Esophagus squamous epithelium (tissue), 5 donors: ENCODE measurements at regions not wholly inside any gene's neighbourhood (a gene's known extent, or its start where the extent isn't known, plus 50 kb on each side); places are given as distances from the start of the nearest gene placed in this dataset.

Experiments
- DNase-seq: peaks from one replicate; lab custom pipeline; 2025; lab: John Stamatoyannopoulos, UW
- H3K27ac ChIP-seq, 4 donors: fragments of 200-600 bp; sonication (generic); one replicate each; pipeline ENCODE4 v1.5.1; 2016 to 2019; ENCODE audit warnings: mild to moderate bottlenecking in 1 of 4
- H3K27me3 ChIP-seq, 4 donors: fragments of 200-600 bp; sonication (generic); 1 replicate in 3 of 4; 2 replicates in 1 of 4; pipeline versions ENCODE4 v1.5.1 to v1.6.0; 2017 to 2021; ENCODE audit warnings: antibody characterized with exemption in 1 of 4
- H3K36me3 ChIP-seq, 3 donors: fragments of 200-600 bp; sonication (generic); one replicate each; pipeline ENCODE4 v1.5.1; 2016 to 2019
- H3K4me1 ChIP-seq, 3 donors: fragments of 200-600 bp; sonication (generic); one replicate each; pipeline ENCODE4 v1.5.1; 2017 to 2019
- H3K4me3 ChIP-seq, 4 donors: fragments of 200-600 bp; sonication (generic); 1 replicate in 3 of 4; 2 replicates in 1 of 4; pipeline ENCODE4 v1.5.1; 2016 to 2019; ENCODE audit warnings: mild to moderate bottlenecking in 2 of 4, moderate library complexity in 1 of 4
- H3K9me3 ChIP-seq, 3 donors: fragments of 200-600 bp; sonication (generic); one replicate each; pipeline ENCODE4 v1.5.1; 2016 to 2019
- CTCF ChIP-seq, 6 experiments: fragments of 450-650 bp in 4 of 6; fragments of 200-600 bp in 2 of 6; sonication (generic) in 2 of 6; IDR thresholded peaks; one replicate each; pipeline ENCODE4 v1.5.1; 2016 to 2019; ENCODE audit warnings: antibody characterized with exemption in 6 of 6, mild to moderate bottlenecking in 4 of 6, moderate library complexity in 4 of 6
- POLR2A ChIP-seq, 4 donors: fragments of 450-650 bp; IDR thresholded peaks; one replicate each; pipeline ENCODE4 v1.6.1; 2017; ENCODE audit warnings: antibody characterized with exemption in 4 of 4, mild to moderate bottlenecking in 4 of 4, moderate library complexity in 3 of 4
- WGBS, 2 donors: methylation state at CpG; one replicate each; pipeline ENCODE4 v1.1.5; 2018; 5-methylcytosine and 5-hydroxymethylcytosine counted together
- intact Hi-C: fragments of 100-400 bp; cut with DNase I; formaldehyde crosslinking; loops from one replicate; pipeline ENCODE4 v1.15.0; 2022
- donor health status: DM: yes; HTN: yes; CAD: no.

DNA sequence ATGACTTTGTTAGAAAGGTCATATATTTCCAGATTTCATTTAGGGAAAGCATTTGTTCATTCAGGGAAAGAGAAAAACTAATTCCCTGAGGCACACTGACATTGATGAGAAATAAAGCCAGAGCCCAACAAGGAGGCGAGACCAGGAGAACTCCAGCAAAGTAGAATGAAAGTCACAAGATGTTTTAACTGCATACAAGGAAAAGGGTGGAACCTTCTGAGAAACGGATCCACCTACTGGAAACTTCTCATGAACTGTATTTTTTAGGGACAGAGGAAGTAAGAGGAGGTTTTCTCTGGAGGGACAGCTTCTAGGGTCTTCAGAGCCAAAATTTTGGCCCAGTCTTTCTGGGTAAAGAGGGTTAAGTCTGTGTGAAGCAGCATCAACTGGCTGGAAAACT is 548.2 kb upstream of the PIK3C3 start:
- no peaks in the 10 kb centered on the region for H3K9me3 ChIP-seq
- no peaks in the 10 kb centered on the region for H3K4me1 ChIP-seq
- no peak for DNase-seq
- H3K4me3 ChIP-seq, result no peak overlapping the region
- TF ChIP-seq POLR2A (IDR thresholded peaks at IDR 0.05) (no peak), CTCF (IDR thresholded peaks at IDR 0.05) (no peak)
- 61 to 77% methylated on average over 2 of the region's 2 CpGs for WGBS, 2 donors
- intact Hi-C loops, result no loop called here
- H3K27ac ChIP-seq, result no peak overlapping the region
- H3K27me3 ChIP-seq, result no peaks in the 10 kb centered on the region
- no peaks in the 10 kb centered on the region for H3K36me3 ChIP-seq

DNA sequence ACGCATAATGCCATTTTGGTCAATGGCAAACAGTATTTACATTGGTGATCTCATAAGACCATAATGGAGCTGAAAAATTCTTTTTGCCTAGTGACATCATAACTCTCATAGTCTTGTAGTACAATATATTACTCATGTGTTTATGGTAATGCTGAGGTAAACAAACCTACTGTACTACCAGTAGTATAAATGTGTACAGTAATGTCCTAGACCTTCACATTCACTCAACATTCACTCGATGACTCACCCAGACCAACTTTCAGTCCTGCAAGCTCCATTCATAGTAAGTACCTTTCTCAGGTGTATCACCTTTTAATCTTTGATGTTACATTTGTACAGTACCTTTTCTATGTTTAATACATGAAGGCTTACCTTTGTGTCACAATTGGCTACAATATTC is 558.2 kb upstream of the PIK3C3 start:
- H3K9me3 ChIP-seq, result no peaks in the 10 kb centered on the region
- WGBS, 2 donors, result 88 to 94% methylated on average over 2 of the region's 2 CpGs
- intact Hi-C loops, result no loop called here
- no peaks in the 10 kb centered on the region for H3K36me3 ChIP-seq
- DNase-seq, result no peak
- H3K4me1 ChIP-seq, result peaks cover 0 to 4% (median 0%) of the 10 kb centered on the region in 3 donors
- no peak overlapping the region for H3K4me3 ChIP-seq
- no peak for TF ChIP-seq POLR2A (IDR thresholded peaks at IDR 0.05)
- TF ChIP-seq CTCF (IDR thresholded peaks at IDR 0.05), result no peak
- no peaks in the 10 kb centered on the region for H3K27me3 ChIP-seq
- no peak overlapping the region for H3K27ac ChIP-seq

- Histone ChIP-seq H3K4me3 (no peak overlapping the region), H3K9me3 (no peaks in the 10 kb centered on the region)
- intact Hi-C loops, result no loop called here
Observed at GRCh38 chr18:41396211-41396610, 558.8 kb upstream of the PIK3C3 start.

DNA sequence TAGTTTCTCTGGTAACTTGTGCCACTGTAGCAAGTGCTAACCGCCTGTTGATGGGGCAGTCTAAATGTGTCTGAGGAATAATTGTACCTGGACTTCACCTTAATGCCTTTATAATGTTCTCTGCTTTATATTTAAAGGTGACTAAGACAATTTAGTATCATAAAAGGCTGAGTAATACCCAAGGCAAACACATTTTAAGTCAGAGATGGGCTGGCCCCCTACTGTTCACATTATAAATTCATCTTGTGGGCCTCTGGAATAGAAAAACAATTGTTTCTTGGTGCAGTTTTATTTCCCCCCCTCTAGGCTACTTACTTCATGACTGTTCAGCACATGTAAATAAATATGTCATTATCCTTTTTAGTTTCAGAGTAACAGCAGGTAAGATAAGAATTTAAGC is 559.3 kb upstream of the PIK3C3 start:
- Histone ChIP-seq H3K27ac (no peak overlapping the region), H3K9me3 (no peaks in the 10 kb centered on the region), H3K4me1 (peaks cover 0 to 10% (median 0%) of the 10 kb centered on the region in 3 donors), H3K4me3 (no peak overlapping the region), H3K27me3 (no peaks in the 10 kb centered on the region), H3K36me3 (no peaks in the 10 kb centered on the region)
- 86 to 94% methylated on average over 1 of the region's 1 CpG for WGBS, 2 donors
- intact Hi-C loops, result no loop called here
- DNase-seq, result no peak
- TF ChIP-seq CTCF (IDR thresholded peaks at IDR 0.05), result no peak
- TF ChIP-seq POLR2A (IDR thresholded peaks at IDR 0.05), result no peak

More at GRCh38 chr18:41396211-41396610, 558.8 kb upstream of the PIK3C3 start:
- Histone ChIP-seq H3K27ac (no peak overlapping the region), H3K27me3 (no peaks in the 10 kb centered on the region), H3K36me3 (no peaks in the 10 kb centered on the region), H3K4me1 (peaks cover 0 to 10% (median 0%) of the 10 kb centered on the region in 3 donors)
- TF ChIP-seq POLR2A (IDR thresholded peaks at IDR 0.05), result no peak
- no peak for DNase-seq
- WGBS, 2 donors, result 67 to 70% methylated on average over 3 of the region's 3 CpGs

- DNase-seq, result no peak
- 3 to 11% methylated on average over 12 of the region's 12 CpGs for WGBS, 2 donors
Observed at GRCh38 chr18:41391616-41392595, 563.1 kb upstream of the PIK3C3 start.

More at GRCh38 chr18:41391616-41392595, 563.1 kb upstream of the PIK3C3 start:
- intact Hi-C loops, result no loop called here
- Histone ChIP-seq H3K4me1 (peaks cover 0 to 16% (median 0%) of the 10 kb centered on the region in 3 donors), H3K27me3 (no peaks in the 10 kb centered on the region), H3K9me3 (no peaks in the 10 kb centered on the region), H3K27ac (no peak overlapping the region), H3K36me3 (no peaks in the 10 kb centered on the region), H3K4me3 (no peak overlapping the region)
- TF ChIP-seq CTCF (IDR thresholded peaks at IDR 0.05) (peak in 5 of 6 experiments; percentile 36 to 57 (median 39)), POLR2A (IDR thresholded peaks at IDR 0.05) (no peak)
